ENCODE measurements at regions not wholly inside any gene's neighbourhood (a gene's known extent, or its start where the extent isn't known, plus 50 kb on each side); places are given as distances from the start of the nearest gene placed in this dataset.
"Not testable (repeated sequence)": the region's sequence is repeated elsewhere in the genome, so short reads cannot be mapped to it uniquely, and the experiment has no call there.

- no peak overlapping the region for H3K9ac ChIP-seq (ENCODE audit: low read depth, low read length, poor library complexity, severe bottlenecking)
- no peaks in the 10 kb centered on the region for H4K20me1 ChIP-seq (ENCODE audit: insufficient read depth, low read length, poor library complexity, severe bottlenecking)
- H3F3A ChIP-seq (ENCODE audit: low read depth): no peaks in the 10 kb centered on the region
- no peaks in the 10 kb centered on the region for H3K4me1 ChIP-seq (ENCODE audit: insufficient read depth, low read length, poor library complexity, severe bottlenecking)
- no peak overlapping the region for H2AFZ ChIP-seq (ENCODE audit: low read length)
- no peak overlapping the region for H3K4me3 ChIP-seq (ENCODE audit: low read length, poor library complexity, severe bottlenecking)
- H3K4me2 ChIP-seq (ENCODE audit: low read depth, low read length, poor library complexity, severe bottlenecking): no peak overlapping the region
- H3K36me3 ChIP-seq (ENCODE audit: insufficient read depth, low read length): no peaks in the 10 kb centered on the region
- H3K27me3 ChIP-seq (ENCODE audit: insufficient read depth, low read length, poor library complexity, severe bottlenecking): no peaks in the 10 kb centered on the region
- no peaks in the 10 kb centered on the region for H3K9me2 ChIP-seq (replicated peaks; ENCODE audit: low read depth, low read length)
- TF ChIP-seq, protein P1, sequence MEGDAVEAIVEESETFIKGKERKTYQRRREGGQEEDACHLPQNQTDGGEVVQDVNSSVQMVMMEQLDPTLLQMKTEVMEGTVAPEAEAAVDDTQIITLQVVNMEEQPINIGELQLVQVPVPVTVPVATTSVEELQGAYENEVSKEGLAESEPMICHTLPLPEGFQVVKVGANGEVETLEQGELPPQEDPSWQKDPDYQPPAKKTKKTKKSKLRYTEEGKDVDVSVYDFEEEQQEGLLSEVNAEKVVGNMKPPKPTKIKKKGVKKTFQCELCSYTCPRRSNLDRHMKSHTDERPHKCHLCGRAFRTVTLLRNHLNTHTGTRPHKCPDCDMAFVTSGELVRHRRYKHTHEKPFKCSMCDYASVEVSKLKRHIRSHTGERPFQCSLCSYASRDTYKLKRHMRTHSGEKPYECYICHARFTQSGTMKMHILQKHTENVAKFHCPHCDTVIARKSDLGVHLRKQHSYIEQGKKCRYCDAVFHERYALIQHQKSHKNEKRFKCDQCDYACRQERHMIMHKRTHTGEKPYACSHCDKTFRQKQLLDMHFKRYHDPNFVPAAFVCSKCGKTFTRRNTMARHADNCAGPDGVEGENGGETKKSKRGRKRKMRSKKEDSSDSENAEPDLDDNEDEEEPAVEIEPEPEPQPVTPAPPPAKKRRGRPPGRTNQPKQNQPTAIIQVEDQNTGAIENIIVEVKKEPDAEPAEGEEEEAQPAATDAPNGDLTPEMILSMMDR (conservative IDR thresholded peaks at IDR 0.05; ENCODE audit: low read length): no peak
- no peak for TF ChIP-seq EZH2phosphoT487 (IDR thresholded peaks at IDR 0.05; ENCODE audit: borderline replicate concordance)
- no peaks in the 10 kb centered on the region for H3K9me3 ChIP-seq (ENCODE audit: insufficient read depth, low read depth, low read length)
- H3K79me2 ChIP-seq (ENCODE audit: insufficient read depth, low read length): no peaks in the 10 kb centered on the region
Measured at GRCh38 chr7:69539531-69539930, 58.7 kb upstream of the AUTS2 start.

GRCh38 chr7:69540287-69540686, 58.0 kb upstream of the AUTS2 start:
- H3K9me2 ChIP-seq (replicated peaks; ENCODE audit: low read depth, low read length): no peaks in the 10 kb centered on the region
- H3K36me3 ChIP-seq (ENCODE audit: insufficient read depth, low read length): no peaks in the 10 kb centered on the region
- H3K4me2 ChIP-seq (ENCODE audit: low read depth, low read length, poor library complexity, severe bottlenecking): no peak overlapping the region
- H3K27me3 ChIP-seq (ENCODE audit: insufficient read depth, low read length, poor library complexity, severe bottlenecking): no peaks in the 10 kb centered on the region
- no peak overlapping the region for H3K9ac ChIP-seq (ENCODE audit: low read depth, low read length, poor library complexity, severe bottlenecking)
- no peaks in the 10 kb centered on the region for H3K79me2 ChIP-seq (ENCODE audit: insufficient read depth, low read length)
- no peak overlapping the region for H2AFZ ChIP-seq (ENCODE audit: low read length)
- H3K9me3 ChIP-seq (ENCODE audit: insufficient read depth, low read depth, low read length): no peaks in the 10 kb centered on the region
- no peaks in the 10 kb centered on the region for H3F3A ChIP-seq (ENCODE audit: low read depth)
- TF ChIP-seq EZH2phosphoT487 (IDR thresholded peaks at IDR 0.05; ENCODE audit: borderline replicate concordance): no peak
- TF ChIP-seq, protein P1 (conservative IDR thresholded peaks at IDR 0.05; ENCODE audit: low read length): no peak
- no peaks in the 10 kb centered on the region for H3K4me1 ChIP-seq (ENCODE audit: insufficient read depth, low read length, poor library complexity, severe bottlenecking)
- H3K4me3 ChIP-seq (ENCODE audit: low read length, poor library complexity, severe bottlenecking): no peak overlapping the region
- no peaks in the 10 kb centered on the region for H4K20me1 ChIP-seq (ENCODE audit: insufficient read depth, low read length, poor library complexity, severe bottlenecking)

DNA sequence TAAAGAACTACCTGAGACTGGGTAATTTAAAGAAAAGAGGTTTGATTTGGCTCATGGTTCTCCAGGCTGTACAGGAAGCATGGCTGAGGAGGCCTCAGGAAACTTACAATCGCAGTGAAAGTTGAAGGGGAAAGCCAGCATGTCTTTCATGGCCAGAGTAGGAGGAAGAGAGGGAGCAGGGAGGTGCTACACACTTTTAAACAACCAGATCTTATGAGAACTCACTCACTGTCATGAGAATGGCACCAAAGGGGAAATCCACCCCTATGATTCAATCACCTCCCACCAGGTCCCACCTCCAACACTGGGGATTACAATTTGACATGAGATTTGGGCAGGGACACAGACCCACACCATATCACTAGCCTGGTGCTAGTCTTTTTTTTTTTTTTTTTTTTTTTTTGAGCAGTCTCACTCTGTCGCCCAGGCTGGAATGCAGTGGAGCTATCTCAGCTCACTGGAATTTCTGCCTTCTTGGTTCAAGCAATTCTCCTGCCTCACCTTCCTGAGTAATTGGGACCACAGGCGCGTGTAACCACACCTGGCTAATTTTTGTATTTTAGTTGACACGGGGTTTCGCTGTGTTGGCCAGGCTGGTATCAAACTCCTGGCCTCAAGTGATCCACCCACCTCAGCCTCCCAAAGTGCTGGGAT, 56.4 kb upstream of the AUTS2 start:
- not testable (repeated sequence) for H3K36me3 ChIP-seq (ENCODE audit: insufficient read depth, low read length); H3K9ac ChIP-seq (ENCODE audit: low read depth, low read length, poor library complexity, severe bottlenecking); H3K4me3 ChIP-seq (ENCODE audit: low read length, poor library complexity, severe bottlenecking); H4K20me1 ChIP-seq (ENCODE audit: insufficient read depth, low read length, poor library complexity, severe bottlenecking); H2AFZ ChIP-seq (ENCODE audit: low read length); H3K9me3 ChIP-seq (ENCODE audit: insufficient read depth, low read depth, low read length); H3K79me2 ChIP-seq (ENCODE audit: insufficient read depth, low read length); H3K4me2 ChIP-seq (ENCODE audit: low read depth, low read length, poor library complexity, severe bottlenecking); H3K4me1 ChIP-seq (ENCODE audit: insufficient read depth, low read length, poor library complexity, severe bottlenecking); H3K9me2 ChIP-seq (replicated peaks; ENCODE audit: low read depth, low read length); H3F3A ChIP-seq (ENCODE audit: low read depth); H3K27me3 ChIP-seq (ENCODE audit: insufficient read depth, low read length, poor library complexity, severe bottlenecking)

DNA sequence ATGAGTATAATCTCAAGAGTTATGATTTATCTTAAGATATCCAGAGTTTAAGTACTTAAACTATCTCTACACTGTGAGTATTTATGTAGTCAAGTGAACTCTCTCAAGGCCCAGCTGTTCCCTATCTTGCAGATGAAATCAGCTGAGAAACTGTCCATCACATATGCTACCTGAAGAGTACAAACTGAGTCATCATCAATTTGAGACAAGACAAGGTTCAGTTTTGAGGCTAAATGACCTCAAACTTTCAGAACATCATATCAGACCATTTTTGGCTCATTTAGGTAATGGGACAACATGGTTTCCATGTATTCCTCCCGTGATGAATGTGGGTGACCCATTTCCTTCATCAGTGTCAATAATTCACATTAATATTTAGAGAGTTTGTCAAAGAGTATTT, 53.1 kb upstream of the AUTS2 start:
- H2AFZ ChIP-seq (ENCODE audit: low read length): no peak overlapping the region
- H3K27me3 ChIP-seq (ENCODE audit: insufficient read depth, low read length, poor library complexity, severe bottlenecking): no peaks in the 10 kb centered on the region
- no peaks in the 10 kb centered on the region for H3K9me2 ChIP-seq (replicated peaks; ENCODE audit: low read depth, low read length)
- H3K79me2 ChIP-seq (ENCODE audit: insufficient read depth, low read length): no peaks in the 10 kb centered on the region
- H3K4me3 ChIP-seq (ENCODE audit: low read length, poor library complexity, severe bottlenecking): no peak overlapping the region
- H3K4me2 ChIP-seq (ENCODE audit: low read depth, low read length, poor library complexity, severe bottlenecking): no peak overlapping the region
- no peak for TF ChIP-seq EZH2phosphoT487 (IDR thresholded peaks at IDR 0.05; ENCODE audit: borderline replicate concordance)
- TF ChIP-seq, protein P1 (conservative IDR thresholded peaks at IDR 0.05; ENCODE audit: low read length): no peak
- H3K36me3 ChIP-seq (ENCODE audit: insufficient read depth, low read length): no peaks in the 10 kb centered on the region
- H3F3A ChIP-seq (ENCODE audit: low read depth): no peaks in the 10 kb centered on the region
- H3K9me3 ChIP-seq (ENCODE audit: insufficient read depth, low read depth, low read length): no peaks in the 10 kb centered on the region
- H4K20me1 ChIP-seq (ENCODE audit: insufficient read depth, low read length, poor library complexity, severe bottlenecking): no peaks in the 10 kb centered on the region
- H3K9ac ChIP-seq (ENCODE audit: low read depth, low read length, poor library complexity, severe bottlenecking): no peak overlapping the region
- H3K4me1 ChIP-seq (ENCODE audit: insufficient read depth, low read length, poor library complexity, severe bottlenecking): no peaks in the 10 kb centered on the region
